ENCODE measurements at regions not wholly inside any gene's neighbourhood (a gene's known extent, or its start where the extent isn't known, plus 50 kb on each side); places are given as distances from the start of the nearest gene placed in this dataset.
"Not testable (repeated sequence)": the region's sequence is repeated elsewhere in the genome, so short reads cannot be mapped to it uniquely, and the experiment has no call there.

- H3K27ac ChIP-seq (ENCODE audit: low read length); POLR2A ChIA-PET; H3K4me3 ChIP-seq (ENCODE audit: control insufficient read depth in 1 of 2, extremely low read depth in 1 of 2, low read length in 1 of 2); H3K36me3 ChIP-seq (ENCODE audit: control insufficient read depth in 2 of 2, extremely low read depth in 1 of 2, insufficient read depth in 1 of 2, low read length in 1 of 2); H3K4me1 ChIP-seq (ENCODE audit: control insufficient read depth in 1 of 2, extremely low read depth in 1 of 2, insufficient read depth in 2 of 2, low read length in 2 of 2); H3K36me3 Mint-ChIP-seq; H3K9me3 Mint-ChIP-seq; H3K27ac Mint-ChIP-seq; H3K9me3 ChIP-seq; DNase-seq; H3K4me1 Mint-ChIP-seq; ATAC-seq (replicated peaks in 1 of 4); H3K4me3 Mint-ChIP-seq: not testable (repeated sequence)
- 97% methylated on average over 3 of the region's 3 CpGs for WGBS (ENCODE audit: insufficient coverage)
- CTCF ChIA-PET, result interaction anchor here in 1 of 2 donors (0.5 kb wide), 1 partner anchor 39 kb away, joined by 3 read pairs; no protein-coding TSS in a partner anchor
- H3K27me3 ChIP-seq (replicated peaks in 1 of 2; ENCODE audit: control insufficient read depth in 2 of 2, extremely low read depth in 1 of 2, insufficient read depth in 2 of 2, low read length in 1 of 2), result peaks cover 0 to 25% of the 10 kb centered on the region in 2 experiments
- peaks cover 2 to 14% of the 10 kb centered on the region in 2 donors for H3K27me3 Mint-ChIP-seq
Measured at GRCh38 chr5:179442289-179442688, 97.0 kb upstream of the ADAMTS2 start.

- Histone ChIP-seq H3K36me3 (ENCODE audit: control insufficient read depth in 2 of 2, extremely low read depth in 1 of 2, insufficient read depth in 1 of 2, low read length in 1 of 2) (no peaks in the 10 kb centered on the region), H3K4me3 (ENCODE audit: control insufficient read depth in 1 of 2, extremely low read depth in 1 of 2, low read length in 1 of 2) (no peak overlapping the region), H3K27me3 (replicated peaks in 1 of 2; ENCODE audit: control insufficient read depth in 2 of 2, extremely low read depth in 1 of 2, insufficient read depth in 2 of 2, low read length in 1 of 2) (peaks cover 0 to 37% of the 10 kb centered on the region in 2 experiments), H3K9me3 (no peaks in the 10 kb centered on the region), H3K27ac (ENCODE audit: low read length) (no peak overlapping the region), H3K4me1 (ENCODE audit: control insufficient read depth in 1 of 2, extremely low read depth in 1 of 2, insufficient read depth in 2 of 2, low read length in 2 of 2) (no peaks in the 10 kb centered on the region)
- Mint-ChIP-seq H3K4me1 (no peaks in the 10 kb centered on the region), H3K36me3 (no peaks in the 10 kb centered on the region), H3K9me3 (peaks cover 0 to 4% (median 0%) of the 10 kb centered on the region in 3 donors), H3K27ac (no peak overlapping the region), H3K27me3 (peaks cover 2 to 14% of the 10 kb centered on the region in 2 donors), H3K4me3 (no peak overlapping the region)
- ChIA-PET CTCF (no interaction called here), POLR2A (interaction anchor here in 1 of 2 donors (1.1 kb wide), 1 partner anchor 33 kb away, joined by 6 read pairs; no protein-coding TSS in a partner anchor)
- ATAC-seq (replicated peaks in 1 of 4) (no peak), DNase-seq (no peak)
- WGBS (ENCODE audit: insufficient coverage), result 90% methylated on average over 19 of the region's 22 CpGs
Measured at GRCh38 chr5:179439181-179439985, 94.1 kb upstream of the ADAMTS2 start.

GRCh38 chr5:179438461-179438860 is 93.2 kb upstream of the ADAMTS2 start:
- Mint-ChIP-seq H3K4me3 (no peak overlapping the region), H3K27ac (no peak overlapping the region), H3K36me3 (no peaks in the 10 kb centered on the region), H3K27me3 (peaks cover 2 to 14% of the 10 kb centered on the region in 2 donors), H3K4me1 (no peaks in the 10 kb centered on the region), H3K9me3 (peaks cover 0 to 4% (median 0%) of the 10 kb centered on the region in 3 donors)
- H3K27me3 ChIP-seq (replicated peaks in 1 of 2; ENCODE audit: control insufficient read depth in 2 of 2, extremely low read depth in 1 of 2, insufficient read depth in 2 of 2, low read length in 1 of 2), result peaks cover 0 to 37% of the 10 kb centered on the region in 2 experiments
- CTCF ChIA-PET, result interaction anchor here in 1 of 2 donors (0.5 kb wide), 1 partner anchor 91 kb away, joined by 3 read pairs; no protein-coding TSS in a partner anchor
- H3K4me3 ChIP-seq (ENCODE audit: control insufficient read depth in 1 of 2, extremely low read depth in 1 of 2, low read length in 1 of 2), result no peak overlapping the region
- POLR2A ChIA-PET, result interaction anchor here in 1 of 2 donors (1.1 kb wide), 1 partner anchor 32 kb away, joined by 6 read pairs; no protein-coding TSS in a partner anchor
- WGBS (ENCODE audit: insufficient coverage), result 89% methylated on average over 3 of the region's 11 CpGs
- H3K36me3 ChIP-seq (ENCODE audit: control insufficient read depth in 2 of 2, extremely low read depth in 1 of 2, insufficient read depth in 1 of 2, low read length in 1 of 2), result no peaks in the 10 kb centered on the region
- no peaks in the 10 kb centered on the region for H3K9me3 ChIP-seq
- DNase-seq (no peak), ATAC-seq (replicated peaks in 1 of 4) (no peak)
- H3K27ac ChIP-seq (ENCODE audit: low read length), result no peak overlapping the region
- no peaks in the 10 kb centered on the region for H3K4me1 ChIP-seq (ENCODE audit: control insufficient read depth in 1 of 2, extremely low read depth in 1 of 2, insufficient read depth in 2 of 2, low read length in 2 of 2)

GRCh38 chr5:179438011-179438441 is 92.8 kb upstream of the ADAMTS2 start:
- H3K4me1 Mint-ChIP-seq, result no peaks in the 10 kb centered on the region
- peaks cover 2 to 14% of the 10 kb centered on the region in 2 donors for H3K27me3 Mint-ChIP-seq
- ATAC-seq (replicated peaks in 1 of 4), result no peak
- H3K36me3 Mint-ChIP-seq, result no peaks in the 10 kb centered on the region
- POLR2A ChIA-PET, result no interaction called here
- CTCF ChIA-PET, result no interaction called here
- peaks cover 2 to 4% (median 2%) of the 10 kb centered on the region in 3 donors for H3K9me3 Mint-ChIP-seq
- Histone ChIP-seq H3K27ac (ENCODE audit: low read length) (no peak overlapping the region), H3K27me3 (replicated peaks in 1 of 2; ENCODE audit: control insufficient read depth in 2 of 2, extremely low read depth in 1 of 2, insufficient read depth in 2 of 2, low read length in 1 of 2) (peaks cover 0 to 37% of the 10 kb centered on the region in 2 experiments), H3K36me3 (ENCODE audit: control insufficient read depth in 2 of 2, extremely low read depth in 1 of 2, insufficient read depth in 1 of 2, low read length in 1 of 2) (no peaks in the 10 kb centered on the region), H3K4me1 (ENCODE audit: control insufficient read depth in 1 of 2, extremely low read depth in 1 of 2, insufficient read depth in 2 of 2, low read length in 2 of 2) (no peaks in the 10 kb centered on the region), H3K4me3 (ENCODE audit: control insufficient read depth in 1 of 2, extremely low read depth in 1 of 2, low read length in 1 of 2) (no peak overlapping the region), H3K9me3 (no peaks in the 10 kb centered on the region)
- no peak overlapping the region for H3K4me3 Mint-ChIP-seq
- no peak overlapping the region for H3K27ac Mint-ChIP-seq
- 78% methylated on average over 5 of the region's 15 CpGs for WGBS (ENCODE audit: insufficient coverage)
- DNase-seq, result no peak

GRCh38 chr5:179437341-179438001 is 92.2 kb upstream of the ADAMTS2 start:
- H3K27ac Mint-ChIP-seq, result no peak overlapping the region
- Histone ChIP-seq H3K4me3 (ENCODE audit: control insufficient read depth in 1 of 2, extremely low read depth in 1 of 2, low read length in 1 of 2) (no peak overlapping the region), H3K4me1 (ENCODE audit: control insufficient read depth in 1 of 2, extremely low read depth in 1 of 2, insufficient read depth in 2 of 2, low read length in 2 of 2) (no peaks in the 10 kb centered on the region), H3K27me3 (replicated peaks in 1 of 2; ENCODE audit: control insufficient read depth in 2 of 2, extremely low read depth in 1 of 2, insufficient read depth in 2 of 2, low read length in 1 of 2) (peaks cover 0 to 37% of the 10 kb centered on the region in 2 experiments), H3K36me3 (ENCODE audit: control insufficient read depth in 2 of 2, extremely low read depth in 1 of 2, insufficient read depth in 1 of 2, low read length in 1 of 2) (no peaks in the 10 kb centered on the region), H3K27ac (ENCODE audit: low read length) (no peak overlapping the region), H3K9me3 (no peaks in the 10 kb centered on the region)
- 90% methylated on average over 19 of the region's 23 CpGs for WGBS (ENCODE audit: insufficient coverage)
- peaks cover 2 to 9% of the 10 kb centered on the region in 2 donors for H3K27me3 Mint-ChIP-seq
- no peak for ATAC-seq (replicated peaks in 1 of 4)
- no peak for DNase-seq
- CTCF ChIA-PET, result interaction anchor here in 1 of 2 donors (0.5 kb wide), 1 partner anchor 1434 kb away, joined by 3 read pairs; no protein-coding TSS in a partner anchor
- H3K9me3 Mint-ChIP-seq, result peaks cover 2 to 3% (median 3%) of the 10 kb centered on the region in 3 donors
- POLR2A ChIA-PET, result no interaction called here
- H3K36me3 Mint-ChIP-seq, result no peaks in the 10 kb centered on the region
- H3K4me3 Mint-ChIP-seq, result no peak overlapping the region
- H3K4me1 Mint-ChIP-seq, result no peaks in the 10 kb centered on the region

GRCh38 chr5:179436321-179437122 is 91.3 kb upstream of the ADAMTS2 start:
- H3K27ac Mint-ChIP-seq, result no peak overlapping the region
- H3K27me3 Mint-ChIP-seq, result peaks cover 2 to 3% of the 10 kb centered on the region in 2 donors
- H3K9me3 Mint-ChIP-seq, result peaks cover 2 to 3% (median 3%) of the 10 kb centered on the region in 3 donors
- no peak overlapping the region for H3K4me3 Mint-ChIP-seq
- Histone ChIP-seq H3K27me3 (replicated peaks in 1 of 2; ENCODE audit: control insufficient read depth in 2 of 2, extremely low read depth in 1 of 2, insufficient read depth in 2 of 2, low read length in 1 of 2) (peaks cover 0 to 35% of the 10 kb centered on the region in 2 experiments), H3K4me3 (ENCODE audit: control insufficient read depth in 1 of 2, extremely low read depth in 1 of 2, low read length in 1 of 2) (no peak overlapping the region), H3K36me3 (ENCODE audit: control insufficient read depth in 2 of 2, extremely low read depth in 1 of 2, insufficient read depth in 1 of 2, low read length in 1 of 2) (no peaks in the 10 kb centered on the region), H3K9me3 (no peaks in the 10 kb centered on the region), H3K27ac (ENCODE audit: low read length) (no peak overlapping the region), H3K4me1 (ENCODE audit: control insufficient read depth in 1 of 2, extremely low read depth in 1 of 2, insufficient read depth in 2 of 2, low read length in 2 of 2) (no peaks in the 10 kb centered on the region)
- 78% methylated on average over 17 of the region's 24 CpGs for WGBS (ENCODE audit: insufficient coverage)
- DNase-seq (no peak), ATAC-seq (replicated peaks in 1 of 4) (no peak)
- ChIA-PET CTCF (no interaction called here), POLR2A (no interaction called here)
- H3K4me1 Mint-ChIP-seq, result no peaks in the 10 kb centered on the region
- no peaks in the 10 kb centered on the region for H3K36me3 Mint-ChIP-seq

Data from T-cell (primary cell).